Ovary (tissue), 3 donors: ENCODE measurements at regions not wholly inside any gene's neighbourhood (a gene's known extent, or its start where the extent isn't known, plus 50 kb on each side); places are given as distances from the start of the nearest gene placed in this dataset.

ENCODE experiments used
- CTCF ChIP-seq, 3 donors: fragments of 450-650 bp in 2 of 3; fragments of 200-600 bp in 1 of 3; IDR thresholded peaks; one replicate each; pipeline versions ENCODE4 v1.5.1 to v1.8.0; 2016 to 2022; ENCODE audit warnings: antibody characterized with exemption in 3 of 3, mild to moderate bottlenecking in 1 of 3
- EP300 ChIP-seq: sonication (generic); formaldehyde crosslinking; IDR thresholded peaks from one replicate; pipeline ENCODE4 v1.6.1; 2017; ENCODE audit warnings: antibody characterized with exemption
- POLR2A ChIP-seq: fragments of 450-650 bp; IDR thresholded peaks from one replicate; pipeline ENCODE4 v1.6.1; 2017; ENCODE audit warnings: antibody characterized with exemption, mild to moderate bottlenecking, moderate library complexity
- donor health status: DM: no; HTN: no; CAD: no.

GRCh38 chr4:53916431-53916889 is 147.9 kb downstream of the CHIC2 start:
- TF ChIP-seq CTCF (IDR thresholded peaks at IDR 0.05) = no peak
- no peak for TF ChIP-seq POLR2A
- TF ChIP-seq EP300 = no peak
